ENCODE measurements at regions not wholly inside any gene's neighbourhood (a gene's known extent, or its start where the extent isn't known, plus 50 kb on each side); places are given as distances from the start of the nearest gene placed in this dataset.
"Not testable (repeated sequence)": the region's sequence is repeated elsewhere in the genome, so short reads cannot be mapped to it uniquely, and the experiment has no call there.

DNA sequence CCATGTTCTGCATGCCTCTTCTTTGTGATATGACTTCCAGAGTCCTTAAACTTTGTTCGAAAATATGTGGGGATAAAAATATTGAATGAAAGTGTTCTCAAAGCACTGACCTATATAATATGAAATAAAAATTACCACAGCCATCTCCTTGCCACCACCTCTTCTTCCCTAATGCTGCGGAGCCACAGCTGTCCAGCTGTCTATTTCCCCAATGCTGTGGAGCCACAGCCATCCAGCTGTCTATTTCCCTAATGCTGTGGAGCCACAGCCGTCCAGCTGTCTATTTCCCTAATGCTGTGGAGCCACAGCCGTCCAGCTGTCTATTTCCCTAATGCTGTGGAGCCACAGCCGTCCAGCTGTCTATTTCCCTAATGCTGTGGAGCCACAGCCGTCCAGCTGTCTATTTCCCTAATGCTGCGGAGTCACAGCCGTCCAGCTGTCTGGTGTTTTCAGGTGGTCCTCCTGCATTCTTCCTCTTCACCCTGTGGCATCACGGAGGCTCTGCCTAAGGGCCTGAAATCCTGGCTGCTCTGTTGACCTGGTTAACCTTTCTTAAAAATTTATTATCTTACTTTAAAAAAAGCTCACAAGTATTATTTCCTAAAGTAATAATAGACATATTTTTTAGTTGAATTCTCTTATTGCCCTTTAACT, 266.1 kb upstream of the MEX3C start:
- DNase-seq = no peak

DNA sequence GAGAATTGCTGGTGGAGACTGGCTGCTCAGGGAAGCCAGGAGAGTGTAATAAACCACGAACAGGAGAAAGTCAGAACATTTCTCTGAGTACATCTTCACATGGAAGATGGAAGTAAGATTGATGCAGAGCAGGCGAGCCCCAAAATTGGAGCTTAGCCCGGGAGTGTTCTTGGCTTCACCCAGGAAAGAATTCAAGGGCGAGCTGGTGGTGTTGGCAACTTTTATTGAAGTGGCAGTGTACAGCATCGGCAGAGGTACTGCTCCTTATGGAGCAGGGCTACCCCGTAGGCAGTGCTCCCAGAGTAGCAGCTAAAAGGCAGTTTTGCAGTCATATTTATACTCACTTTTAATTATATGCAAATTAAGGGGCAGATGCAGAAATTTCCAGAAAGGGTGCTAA, 281.4 kb upstream of the MEX3C start:
- DNase-seq = no peak

DNA sequence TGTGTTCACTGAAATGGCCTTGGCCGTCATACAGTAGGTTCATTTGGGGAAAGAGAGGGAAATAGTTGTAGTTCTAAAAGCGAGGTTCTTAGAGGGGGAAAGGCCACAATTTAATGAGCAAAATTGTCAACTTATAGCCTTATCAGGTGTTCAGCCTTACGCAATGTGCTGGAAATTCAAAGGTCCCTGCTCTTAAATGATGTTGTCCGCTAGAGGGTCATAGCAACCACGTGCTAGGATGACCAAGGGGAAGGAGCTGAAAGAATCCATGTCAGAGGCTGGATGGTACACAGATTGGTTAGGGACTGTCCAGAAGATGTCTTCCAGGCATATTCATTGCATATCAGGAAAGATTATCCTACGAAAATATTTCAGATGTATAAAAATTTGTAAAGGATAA, 282.3 kb upstream of the MEX3C start:
- no peak for DNase-seq

DNA sequence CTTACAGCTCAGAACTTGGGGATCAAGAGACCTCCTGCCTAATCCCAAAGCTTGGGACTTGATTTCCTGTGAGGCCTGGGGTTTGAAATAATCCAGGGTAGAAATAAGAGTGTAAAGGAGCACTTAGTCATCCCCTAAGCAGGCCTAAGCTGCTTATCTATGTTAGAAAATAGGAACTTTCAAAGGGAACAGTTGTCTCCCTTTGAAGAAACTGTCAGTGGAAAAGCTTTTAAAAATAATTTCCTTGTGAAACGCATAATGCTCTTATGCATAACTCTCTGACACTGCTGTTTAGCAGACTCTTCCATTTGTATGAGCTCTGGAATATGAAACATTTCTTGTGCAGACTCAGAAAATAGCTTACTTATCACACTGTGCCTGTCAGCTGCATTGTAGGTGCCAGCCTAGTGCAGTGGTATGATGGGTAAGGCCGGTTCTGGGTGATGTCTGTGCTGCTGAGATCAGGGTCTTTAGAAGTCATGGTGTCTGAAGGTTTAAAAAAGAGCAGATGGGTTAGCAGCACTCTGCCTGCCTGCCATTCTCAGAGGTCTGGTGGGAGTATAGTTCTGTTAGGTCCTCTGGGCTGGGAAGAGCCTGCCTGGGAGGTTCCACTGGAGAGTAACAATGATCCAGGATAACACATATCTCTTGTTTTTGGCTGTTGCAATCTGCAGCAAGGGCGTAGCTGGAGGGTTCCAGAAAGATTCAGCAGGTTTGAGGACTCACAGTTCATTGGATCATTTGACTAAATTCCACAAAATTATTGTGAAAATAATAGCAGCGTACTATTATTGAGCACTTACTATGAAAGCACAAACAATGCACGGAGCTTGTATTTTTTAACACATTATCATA, 283.2 kb upstream of the MEX3C start:
- no peak for DNase-seq

DNA sequence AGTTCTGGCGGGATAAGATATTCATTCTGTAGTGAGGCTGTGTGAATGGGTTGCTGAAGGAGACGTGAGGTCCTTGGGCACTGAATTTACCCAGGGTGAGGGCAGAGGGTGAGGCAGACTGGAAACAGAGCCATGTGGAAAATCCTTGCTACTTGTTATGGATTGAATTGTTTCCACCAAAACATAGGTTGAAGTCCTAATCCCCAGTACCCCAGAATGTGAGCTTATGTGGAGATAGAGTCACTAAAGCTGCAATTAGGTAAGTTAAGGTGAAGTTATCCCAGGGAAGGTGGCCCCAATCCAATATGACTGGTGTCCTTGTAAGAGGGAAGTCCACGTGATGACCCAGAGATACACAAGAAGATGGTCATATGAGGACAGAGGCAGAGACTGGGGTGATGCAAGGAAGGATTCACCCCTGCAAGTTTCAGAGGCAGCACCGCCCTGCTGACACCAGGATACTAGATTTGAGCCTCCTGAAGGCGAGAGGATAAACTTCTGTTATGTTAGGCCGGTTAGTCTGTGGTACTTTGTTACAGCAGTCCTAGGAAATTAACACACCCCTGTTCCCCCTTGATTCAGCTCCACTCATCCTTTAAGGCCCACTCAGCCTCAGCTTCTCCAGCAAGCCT, 289.4 kb upstream of the MEX3C start:
- no peak for DNase-seq

DNA sequence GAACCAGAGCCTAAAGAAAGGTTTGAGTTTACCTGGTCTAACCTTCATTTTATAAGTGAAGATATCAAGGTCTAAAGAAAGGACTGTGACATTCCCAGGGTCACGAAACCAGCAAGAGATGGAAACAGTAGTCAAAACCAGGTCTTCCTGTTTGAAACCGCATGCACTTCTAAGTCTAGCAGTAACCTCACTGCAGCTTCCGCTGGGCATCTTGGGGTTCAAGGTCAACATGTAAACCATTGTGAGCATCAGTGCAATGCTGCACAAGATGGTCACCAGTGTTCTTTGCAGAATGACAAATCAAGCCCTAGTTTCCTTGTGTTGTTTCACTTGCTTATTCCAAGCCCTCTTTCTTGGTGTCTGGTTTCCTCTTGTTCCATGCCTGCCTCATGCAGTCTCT, 292.9 kb upstream of the MEX3C start:
- no peak for DNase-seq

DNA sequence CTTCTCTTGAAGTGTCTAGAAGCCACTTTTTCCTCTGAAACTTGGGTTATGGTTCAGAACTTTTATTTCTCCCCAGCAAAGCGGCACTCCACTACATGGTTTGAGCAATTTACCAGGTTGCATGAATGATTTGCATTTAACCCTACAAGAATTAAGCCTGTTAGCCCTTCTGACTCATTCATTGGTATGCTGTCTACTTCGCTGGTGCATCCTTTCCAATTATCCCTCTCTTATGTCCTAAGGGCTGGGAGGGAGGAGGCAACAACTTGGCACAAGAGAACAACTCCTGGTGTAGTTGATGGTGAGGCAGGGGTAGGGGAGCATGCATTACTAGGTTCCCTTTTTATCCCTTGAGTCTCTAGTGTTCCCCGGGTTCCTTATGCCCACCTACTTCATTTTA, 293.4 kb upstream of the MEX3C start:
- no peak for DNase-seq

DNA sequence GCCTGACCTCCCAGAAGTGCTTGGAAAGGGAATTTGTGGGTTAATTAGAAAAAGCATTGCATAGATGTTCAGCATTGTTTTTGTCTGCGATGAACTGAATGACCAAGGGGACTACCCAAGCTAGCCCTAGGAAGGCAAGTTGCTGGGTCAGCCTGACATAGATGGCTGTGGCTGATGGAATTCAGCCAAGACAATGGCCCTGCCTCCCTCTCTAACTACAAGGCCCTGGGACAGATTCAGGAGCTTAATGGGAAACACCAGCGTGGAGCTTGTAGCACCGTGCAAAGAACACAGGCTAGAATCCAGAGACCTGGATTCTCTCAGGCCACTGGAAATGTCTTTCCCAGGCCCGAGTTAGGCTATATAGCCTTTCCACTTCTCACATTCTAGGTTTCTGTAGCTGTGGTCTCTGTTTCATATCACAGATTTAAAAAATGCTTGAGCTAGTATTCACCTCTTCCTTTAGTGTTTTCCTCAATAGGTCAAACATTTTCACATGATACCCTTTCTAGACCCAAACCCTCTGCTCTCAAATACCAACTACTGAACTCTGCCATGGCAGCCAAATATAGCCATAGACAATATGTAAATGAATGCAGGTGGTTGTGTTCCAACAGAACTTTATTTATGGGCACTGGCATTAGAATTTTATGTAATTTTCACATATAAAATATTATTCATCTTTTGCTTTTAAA, 294.3 kb upstream of the MEX3C start:
- no peak for DNase-seq

DNA sequence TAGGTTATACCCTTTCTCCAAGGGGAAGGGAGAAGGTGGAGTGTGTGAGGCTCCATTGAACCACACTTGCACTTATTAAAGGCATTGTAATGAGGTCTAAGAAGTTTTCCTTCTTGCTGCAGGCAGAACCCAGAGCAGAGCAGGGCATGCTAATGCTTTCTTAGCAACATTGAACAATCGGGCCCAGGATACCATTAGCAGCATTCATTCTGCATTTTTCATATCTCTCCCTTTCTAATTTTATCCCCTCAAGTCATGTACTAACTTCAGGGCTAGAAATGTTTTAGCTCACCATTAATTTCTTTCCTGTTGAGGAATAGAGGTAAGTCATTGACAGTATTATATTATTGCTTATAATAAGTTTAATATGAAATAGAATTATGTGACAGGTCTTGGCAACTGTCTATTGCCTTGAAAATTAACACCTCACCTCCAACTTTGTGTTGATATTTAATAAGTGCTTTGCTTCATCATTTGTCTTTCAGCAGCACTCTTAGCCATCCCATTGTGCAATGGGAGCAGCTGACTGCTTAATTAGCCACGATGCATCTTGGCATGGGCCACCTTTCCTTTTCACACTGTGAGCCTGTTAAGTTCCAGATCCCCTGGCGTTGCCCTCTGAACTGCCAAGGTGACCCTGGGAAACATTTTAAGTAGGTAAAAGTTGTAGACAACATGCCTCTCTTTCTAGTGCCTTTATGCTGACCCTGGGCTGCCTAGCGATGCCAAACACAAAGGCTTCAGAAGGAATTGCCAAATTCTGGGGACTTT, 300.8 kb upstream of the MEX3C start:
- no peak for DNase-seq

DNA sequence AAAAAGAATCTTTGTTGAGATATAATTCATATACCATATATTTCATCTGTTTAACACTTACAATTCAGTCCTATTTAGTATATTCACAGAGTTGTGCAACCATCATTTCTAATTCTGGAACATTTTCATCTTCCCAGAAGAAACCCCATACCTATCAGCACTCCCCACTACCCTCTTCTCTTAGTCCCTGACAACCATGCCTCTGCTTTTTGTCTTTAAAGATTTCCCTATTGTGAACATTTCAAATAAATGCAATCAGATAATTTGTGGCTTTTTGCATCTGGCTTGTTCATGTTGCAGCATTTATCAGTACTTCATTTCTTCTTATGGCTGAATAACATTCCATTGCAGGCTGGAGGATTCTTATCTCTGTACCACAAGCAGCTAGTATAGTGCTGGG, 305.9 kb upstream of the MEX3C start:
- no peak for DNase-seq

DNA sequence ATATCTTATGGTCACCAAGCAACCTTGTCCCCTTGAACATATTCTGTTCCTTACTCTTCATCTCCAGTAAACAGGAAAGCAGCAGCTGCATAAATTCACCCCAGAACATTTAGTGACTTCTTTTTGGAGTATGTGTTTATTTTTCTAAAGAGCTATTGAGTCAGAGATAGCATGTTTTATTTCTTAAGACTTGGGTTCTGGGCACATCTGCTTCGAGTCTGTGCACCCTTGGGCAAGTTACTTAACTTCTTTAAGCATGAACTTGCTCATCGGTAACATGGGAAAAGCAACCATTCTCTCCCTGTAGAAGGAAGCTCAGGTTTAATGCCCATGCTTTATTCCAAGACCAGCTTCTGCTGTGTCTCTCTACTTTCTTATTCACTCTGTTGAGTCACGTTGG, 309.3 kb upstream of the MEX3C start:
- DNase-seq = no peak

DNA sequence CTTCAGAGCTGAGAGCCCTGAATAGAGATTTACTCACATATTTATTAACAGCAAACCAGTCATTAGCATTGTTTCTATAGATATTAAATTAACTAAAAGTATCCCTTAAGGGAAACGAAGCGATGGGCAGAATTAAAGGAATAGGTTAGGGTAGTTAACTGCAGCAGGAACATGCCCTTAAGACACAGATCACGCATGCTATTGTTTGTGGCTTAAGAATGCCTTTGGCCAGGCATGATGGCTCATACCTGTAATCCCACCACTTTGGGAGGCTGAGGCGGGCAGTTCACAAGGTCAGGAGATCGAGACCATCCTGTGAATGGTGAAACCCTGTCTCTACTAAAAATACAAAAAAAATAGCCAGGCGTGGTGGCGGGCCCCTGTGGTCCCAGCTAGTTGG, 310.9 kb upstream of the MEX3C start:
- not testable (repeated sequence) for DNase-seq

DNA sequence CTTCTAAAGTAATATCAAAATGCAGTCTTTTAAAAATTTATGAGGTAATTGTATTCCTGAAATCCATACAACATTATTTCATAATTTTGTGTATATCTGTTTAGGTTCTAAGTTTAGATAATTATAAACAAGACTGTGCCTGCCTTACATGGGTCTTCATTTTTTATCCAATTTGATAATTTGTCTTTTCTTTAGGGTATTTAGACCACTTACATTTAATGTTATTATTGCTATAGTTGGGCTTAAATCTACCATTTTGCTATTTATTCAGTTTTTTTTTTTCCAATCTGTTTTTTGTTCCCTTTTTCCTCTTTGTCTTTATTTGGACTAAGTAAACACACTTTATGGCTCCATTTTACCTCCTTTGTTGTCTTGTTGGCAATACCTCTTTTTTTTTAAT, 312.5 kb upstream of the MEX3C start:
- DNase-seq = no peak

DNA sequence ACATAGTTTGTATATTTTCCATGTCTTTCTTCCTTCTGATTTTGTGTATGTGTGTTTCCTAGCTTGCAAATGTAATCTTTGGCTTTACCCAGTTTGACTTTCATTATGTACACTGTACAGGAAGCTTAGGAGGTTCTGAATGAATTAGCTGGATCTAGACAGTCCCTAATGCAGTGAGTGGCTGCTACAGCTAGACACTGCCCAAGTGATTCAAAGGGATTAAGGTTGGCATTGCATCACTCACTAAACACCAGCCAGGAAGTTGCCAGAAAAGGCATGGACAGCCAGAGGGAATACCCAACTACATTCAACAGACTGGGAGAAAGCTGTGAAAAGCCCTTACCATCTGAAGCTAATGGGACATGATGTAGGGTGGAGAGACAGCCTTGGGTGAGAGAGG, 316.0 kb upstream of the MEX3C start:
- DNase-seq = no peak

DNA sequence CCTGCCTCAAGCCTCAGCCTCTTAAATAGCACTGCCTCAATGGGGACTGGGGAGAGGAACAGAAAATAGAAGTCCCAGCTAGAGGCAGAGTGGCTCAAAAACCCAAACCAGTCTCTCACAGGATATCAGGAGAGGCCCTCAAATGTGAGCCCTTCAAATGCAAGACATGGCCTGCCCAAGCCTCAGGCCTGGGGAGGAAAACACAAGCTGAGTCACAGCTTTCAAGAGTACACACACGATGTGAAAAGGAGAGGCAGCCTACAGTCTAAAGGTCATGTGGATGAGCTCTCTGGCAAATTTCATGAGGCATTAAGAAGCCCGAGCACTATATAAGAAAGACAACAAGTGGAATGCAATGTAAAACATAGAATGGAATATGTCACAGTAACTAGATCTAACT, 316.6 kb upstream of the MEX3C start:
- DNase-seq = no peak

DNA sequence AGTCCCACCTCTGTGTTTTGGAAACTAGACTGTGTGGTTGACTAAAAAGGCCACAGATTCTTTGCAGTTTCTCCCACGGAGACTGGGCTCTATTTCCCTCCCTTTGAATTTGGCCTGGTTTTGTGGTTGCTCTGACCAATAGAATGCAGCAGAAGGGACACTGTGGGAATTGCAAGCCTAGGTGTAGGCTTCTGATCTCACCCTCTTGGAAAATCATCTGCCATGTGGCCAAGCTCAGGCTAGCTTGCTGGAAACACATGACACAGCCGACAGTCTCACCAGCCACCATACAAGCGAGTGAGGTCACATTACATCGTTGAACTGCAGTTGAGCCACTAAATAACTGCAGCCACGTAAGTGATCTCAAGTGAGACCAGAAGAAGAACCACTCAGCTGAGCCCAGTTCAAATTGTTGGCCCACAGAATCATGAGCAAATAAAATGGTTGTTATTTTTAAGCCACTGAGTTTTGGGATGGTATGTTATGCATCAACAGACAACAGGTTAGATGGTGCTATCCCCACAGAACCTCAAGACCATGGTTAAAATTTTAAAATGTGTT, 319.1 kb upstream of the MEX3C start:
- DNase-seq = no peak

DNA sequence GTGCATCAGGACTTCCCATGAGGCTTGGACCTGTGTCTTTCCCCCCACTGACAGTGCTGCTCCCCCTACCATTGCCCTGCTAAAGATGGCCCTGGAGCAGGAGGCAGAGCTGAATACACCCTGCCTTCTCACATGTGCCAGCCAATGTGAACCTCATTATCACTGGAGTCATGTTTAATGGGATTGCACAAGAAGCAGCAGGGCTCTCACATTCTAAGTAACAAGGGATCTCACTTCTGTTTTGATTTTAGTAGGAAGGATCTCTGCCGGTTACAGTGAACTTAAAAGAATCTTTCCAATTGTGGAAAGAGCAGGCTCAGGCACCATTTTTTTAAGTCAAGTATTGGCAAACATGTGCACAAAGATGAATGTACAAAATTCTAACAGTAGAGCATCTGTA, 322.1 kb upstream of the MEX3C start:
- DNase-seq = no peak

DNA sequence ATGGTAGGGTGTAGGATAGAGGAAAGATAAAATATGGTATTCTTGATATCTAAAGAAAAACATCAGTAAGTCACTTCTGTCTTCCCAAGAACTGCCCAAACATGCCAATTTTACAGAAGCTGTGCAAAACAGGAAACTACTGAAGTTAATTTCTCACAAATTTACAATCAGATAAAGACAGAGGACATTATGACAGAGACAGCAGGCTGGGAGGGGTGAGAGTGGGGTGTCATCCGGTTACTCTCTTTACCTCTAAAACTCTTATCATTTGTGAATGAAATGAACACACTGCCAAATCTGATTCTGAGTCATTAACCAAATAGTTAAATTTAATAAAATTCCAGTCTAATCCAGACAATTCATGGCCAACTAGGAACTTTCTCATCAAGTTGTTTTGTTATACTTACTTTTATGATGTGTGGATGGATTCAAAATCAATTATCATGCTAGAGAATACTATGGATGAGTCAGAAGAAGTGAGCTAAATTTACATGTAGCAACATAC, 323.2 kb upstream of the MEX3C start:
- DNase-seq = no peak

DNA sequence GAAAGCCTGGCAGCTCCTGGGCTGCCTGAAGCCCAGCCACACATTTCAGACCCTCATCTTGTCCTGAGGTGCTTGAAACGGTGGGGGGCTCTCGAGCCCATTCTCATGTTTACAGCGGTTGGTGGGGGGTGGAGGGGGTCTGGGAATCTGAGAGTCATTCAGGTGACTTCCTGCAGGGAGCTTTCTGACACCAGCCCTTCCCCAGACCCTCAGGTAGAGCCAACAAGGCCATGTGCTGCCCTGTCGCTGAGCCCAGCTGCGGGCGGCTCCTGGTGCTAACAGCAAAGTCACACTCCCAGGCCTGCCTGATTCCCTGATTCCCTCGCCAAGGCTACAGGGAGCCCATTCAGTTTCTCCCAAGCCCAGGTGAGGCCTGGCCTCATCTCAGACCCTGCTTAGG, 324.9 kb upstream of the MEX3C start:
- DNase-seq = no peak

DNA sequence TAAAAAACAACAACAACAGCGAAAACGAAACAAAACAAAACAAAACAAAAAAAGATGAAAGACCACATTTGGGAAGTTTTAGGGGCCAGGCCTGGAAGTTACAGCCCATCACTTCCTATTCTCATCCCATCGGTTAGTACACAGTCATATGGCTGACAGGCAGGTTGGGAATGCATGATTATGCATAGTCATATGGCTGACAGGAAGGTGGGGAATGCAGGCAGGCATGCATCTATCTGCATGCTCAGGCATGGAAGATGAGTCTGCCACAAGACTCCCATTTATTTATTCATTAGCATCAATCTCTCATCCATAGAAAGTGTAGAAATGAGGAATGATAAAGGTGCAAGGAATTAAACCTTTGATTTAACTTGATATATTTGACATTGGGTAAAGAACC, 325.3 kb upstream of the MEX3C start:
- DNase-seq = no peak

DNA sequence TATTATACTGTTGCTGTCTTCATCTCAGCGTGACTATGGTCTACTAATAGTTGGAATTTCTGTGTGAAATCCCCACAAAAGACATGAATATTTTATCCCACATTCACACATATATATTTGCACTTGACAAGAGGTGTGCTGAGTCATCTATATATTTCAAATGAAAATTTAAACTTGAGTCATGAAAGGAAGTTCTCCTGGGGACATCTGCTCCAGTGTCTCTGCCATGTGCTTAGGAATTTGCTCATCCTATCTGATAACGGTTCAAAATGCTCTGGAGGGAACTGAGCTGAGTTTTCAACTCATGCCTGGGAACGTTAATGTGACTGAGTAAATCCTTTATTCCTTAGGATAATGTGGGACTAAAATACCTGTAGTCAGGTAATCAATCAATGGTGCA, 326.2 kb upstream of the MEX3C start:
- DNase-seq = no peak

Measured in midbrain (tissue), 1 donor.